ENCODE measurements at regions not wholly inside any gene's neighbourhood (a gene's known extent, or its start where the extent isn't known, plus 50 kb on each side); places are given as distances from the start of the nearest gene placed in this dataset.

DNA sequence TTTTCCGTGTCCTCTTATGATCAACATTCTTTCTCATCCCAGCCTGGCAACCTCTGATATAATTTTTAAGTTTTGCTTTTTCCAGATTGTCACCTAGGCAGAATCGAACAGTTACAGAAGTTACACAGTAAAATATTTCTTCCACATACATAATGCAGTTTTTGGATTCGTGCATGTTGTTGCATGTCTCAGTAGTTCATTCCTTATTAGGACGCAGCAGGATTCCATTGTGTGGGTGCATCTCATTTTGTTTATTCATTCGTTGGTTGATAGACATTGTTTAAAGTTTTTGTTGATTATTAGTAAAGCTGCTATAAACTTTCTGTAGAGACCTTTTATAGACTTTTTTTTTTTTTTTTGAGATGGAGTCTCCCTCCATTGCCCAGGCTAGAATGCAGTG, 284.3 kb upstream of the FERMT1 start:
- DNase-seq (ENCODE audit: low read depth), result no peak
- TF ChIP-seq, protein P1, sequence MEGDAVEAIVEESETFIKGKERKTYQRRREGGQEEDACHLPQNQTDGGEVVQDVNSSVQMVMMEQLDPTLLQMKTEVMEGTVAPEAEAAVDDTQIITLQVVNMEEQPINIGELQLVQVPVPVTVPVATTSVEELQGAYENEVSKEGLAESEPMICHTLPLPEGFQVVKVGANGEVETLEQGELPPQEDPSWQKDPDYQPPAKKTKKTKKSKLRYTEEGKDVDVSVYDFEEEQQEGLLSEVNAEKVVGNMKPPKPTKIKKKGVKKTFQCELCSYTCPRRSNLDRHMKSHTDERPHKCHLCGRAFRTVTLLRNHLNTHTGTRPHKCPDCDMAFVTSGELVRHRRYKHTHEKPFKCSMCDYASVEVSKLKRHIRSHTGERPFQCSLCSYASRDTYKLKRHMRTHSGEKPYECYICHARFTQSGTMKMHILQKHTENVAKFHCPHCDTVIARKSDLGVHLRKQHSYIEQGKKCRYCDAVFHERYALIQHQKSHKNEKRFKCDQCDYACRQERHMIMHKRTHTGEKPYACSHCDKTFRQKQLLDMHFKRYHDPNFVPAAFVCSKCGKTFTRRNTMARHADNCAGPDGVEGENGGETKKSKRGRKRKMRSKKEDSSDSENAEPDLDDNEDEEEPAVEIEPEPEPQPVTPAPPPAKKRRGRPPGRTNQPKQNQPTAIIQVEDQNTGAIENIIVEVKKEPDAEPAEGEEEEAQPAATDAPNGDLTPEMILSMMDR (IDR thresholded peaks at IDR 0.05; ENCODE audit: control insufficient read depth, insufficient read depth, low read depth, low read length, missing control alignments), result no peak
- H3K4me3 ChIP-seq (ENCODE audit: control insufficient read depth, low read depth, low read length), result no peak overlapping the region

DNA sequence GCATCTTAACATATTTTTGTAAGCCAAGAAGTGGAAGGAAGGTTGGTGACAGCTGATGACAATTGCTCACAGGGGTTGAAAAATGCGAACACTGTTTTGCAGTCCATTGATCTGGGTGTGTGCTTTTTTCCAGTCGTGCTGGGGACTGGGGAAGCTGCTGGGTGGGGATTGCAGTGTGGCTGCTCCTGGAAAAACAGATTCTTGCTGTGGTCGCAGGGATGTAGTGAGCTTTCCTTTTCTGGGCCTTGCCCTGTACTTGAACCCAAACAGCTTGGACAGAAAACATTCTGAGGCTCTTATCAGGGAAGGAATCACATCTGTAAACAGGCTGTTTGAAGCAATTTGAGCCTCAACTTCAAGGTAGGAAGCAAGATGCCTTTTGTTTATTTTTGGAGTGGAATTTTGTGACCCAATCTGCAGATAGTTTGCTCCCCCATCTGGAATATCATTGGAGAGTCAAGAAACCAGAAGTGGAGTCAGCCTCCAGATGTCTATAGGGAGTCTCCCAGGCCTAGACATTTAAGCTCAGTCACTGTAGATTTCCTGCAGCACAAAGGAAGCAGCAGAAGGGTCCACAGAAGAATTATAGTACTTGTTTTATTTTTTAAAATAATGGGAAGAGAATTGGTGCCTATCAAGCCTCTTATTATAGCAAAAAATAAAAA, 279.2 kb upstream of the FERMT1 start:
- DNase-seq (ENCODE audit: low read depth), result no peak
- no peak overlapping the region for H3K4me3 ChIP-seq (ENCODE audit: control insufficient read depth, low read depth, low read length)
- TF ChIP-seq, protein P1 (IDR thresholded peaks at IDR 0.05; ENCODE audit: control insufficient read depth, insufficient read depth, low read depth, low read length, missing control alignments), result no peak

DNA sequence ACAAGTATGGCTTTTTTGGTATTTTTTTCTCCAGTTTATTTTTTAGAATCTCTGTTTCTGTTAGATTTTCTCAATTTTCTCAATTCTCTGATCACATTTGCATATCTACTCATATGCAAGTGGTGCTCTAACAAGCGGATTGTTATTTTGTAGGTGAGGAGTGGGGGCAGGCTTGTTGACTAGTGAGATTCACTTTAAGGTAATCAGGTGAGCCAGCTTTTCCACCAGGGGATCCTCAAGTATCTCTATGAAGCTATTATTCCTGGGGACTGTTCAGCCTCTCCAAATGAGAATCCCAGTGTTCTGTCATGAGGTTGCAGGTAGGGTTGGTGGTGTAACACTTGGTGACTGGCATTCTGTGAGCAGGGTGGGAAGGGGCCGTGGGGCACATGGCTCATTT, 274.3 kb upstream of the FERMT1 start:
- DNase-seq (ENCODE audit: low read depth), result no peak

DNA sequence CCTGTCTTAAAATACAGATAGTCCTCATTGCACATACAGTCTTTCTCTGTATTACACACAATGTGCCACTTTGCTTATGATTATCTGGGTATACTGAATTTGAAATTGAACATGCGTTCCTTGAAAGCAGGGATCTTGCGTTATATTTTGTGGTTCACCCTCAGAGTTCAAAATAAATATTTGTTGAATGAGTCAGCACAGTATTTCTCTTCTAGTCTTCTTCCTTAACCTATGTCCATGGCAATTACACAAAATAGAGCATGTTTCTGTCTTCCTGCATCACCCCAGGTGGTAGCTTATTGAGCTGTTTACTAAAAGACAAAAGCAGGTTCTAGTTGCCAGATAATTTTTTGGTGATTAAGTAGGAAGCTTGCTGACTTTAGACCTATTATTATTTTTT, 272.9 kb upstream of the FERMT1 start:
- TF ChIP-seq, protein P1 (IDR thresholded peaks at IDR 0.05; ENCODE audit: control insufficient read depth, insufficient read depth, low read depth, low read length, missing control alignments), result no peak
- no peak for DNase-seq (ENCODE audit: low read depth)
- H3K4me3 ChIP-seq (ENCODE audit: control insufficient read depth, low read depth, low read length), result no peak overlapping the region

More for the DNA sequence above, 274.3 kb upstream of the FERMT1 start:
- no peak overlapping the region for H3K4me3 ChIP-seq (ENCODE audit: control insufficient read depth, low read depth, low read length)
- TF ChIP-seq, protein P1 (IDR thresholded peaks at IDR 0.05; ENCODE audit: control insufficient read depth, insufficient read depth, low read depth, low read length, missing control alignments), result no peak

DNA sequence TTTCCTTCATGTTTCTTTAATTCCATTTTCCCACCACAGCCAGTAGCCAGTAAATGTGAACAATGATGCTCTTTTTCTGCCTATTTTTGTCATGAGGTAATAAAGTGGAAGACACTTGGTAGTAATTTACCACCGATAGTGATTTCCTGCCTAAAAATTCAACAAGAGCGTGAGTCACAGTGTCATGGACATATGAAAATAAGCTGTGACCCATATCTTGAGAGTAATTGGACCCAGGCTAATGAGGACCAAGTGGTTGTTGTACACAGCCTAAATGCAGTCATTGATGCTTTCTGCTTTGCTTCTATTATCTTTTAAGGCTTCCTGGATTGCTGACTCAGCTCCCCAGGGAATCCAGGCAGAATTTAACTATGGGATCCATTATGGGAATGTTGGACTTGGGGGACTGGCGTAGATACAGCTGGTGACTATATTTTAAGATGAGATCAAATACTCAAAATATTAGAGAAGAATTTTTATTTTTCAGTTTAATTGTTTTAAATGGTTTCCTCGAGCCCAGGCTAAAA, 265.9 kb upstream of the FERMT1 start:
- no peak for DNase-seq (ENCODE audit: low read depth)
- TF ChIP-seq, protein P1 (IDR thresholded peaks at IDR 0.05; ENCODE audit: control insufficient read depth, insufficient read depth, low read depth, low read length, missing control alignments), result no peak
- no peak overlapping the region for H3K4me3 ChIP-seq (ENCODE audit: control insufficient read depth, low read depth, low read length)

DNA sequence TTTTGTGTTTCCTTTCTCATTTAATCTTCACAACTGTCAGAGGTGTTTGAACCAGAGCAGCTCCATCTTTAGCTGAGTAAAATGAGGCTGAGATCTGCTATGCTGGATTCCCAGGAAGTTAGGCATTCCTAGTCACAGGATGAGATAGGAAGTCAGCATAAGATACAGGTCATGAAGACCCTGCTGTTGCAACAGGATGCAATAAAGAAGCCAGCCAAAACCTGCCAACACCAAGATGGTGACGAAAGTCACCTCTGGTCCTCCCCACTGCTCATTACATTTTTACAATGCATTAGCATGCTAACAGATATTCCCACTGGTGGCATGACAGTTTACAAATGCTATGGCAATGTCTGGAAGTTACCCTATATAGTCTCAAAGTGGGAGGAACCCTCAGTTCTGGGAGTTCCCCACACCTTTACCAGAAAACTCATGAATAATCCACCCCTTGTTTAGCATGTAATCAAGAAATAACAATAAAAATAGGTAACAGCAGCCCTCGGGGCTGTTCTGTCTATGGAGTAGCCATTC, 262.2 kb upstream of the FERMT1 start:
- TF ChIP-seq, protein P1 (IDR thresholded peaks at IDR 0.05; ENCODE audit: control insufficient read depth, insufficient read depth, low read depth, low read length, missing control alignments), result no peak
- no peak overlapping the region for H3K4me3 ChIP-seq (ENCODE audit: control insufficient read depth, low read depth, low read length)
- no peak for DNase-seq (ENCODE audit: low read depth)

Measured in AG09309 (cell line).